ENCODE measurements at regions not wholly inside any gene's neighbourhood (a gene's known extent, or its start where the extent isn't known, plus 50 kb on each side); places are given as distances from the start of the nearest gene placed in this dataset.

DNA sequence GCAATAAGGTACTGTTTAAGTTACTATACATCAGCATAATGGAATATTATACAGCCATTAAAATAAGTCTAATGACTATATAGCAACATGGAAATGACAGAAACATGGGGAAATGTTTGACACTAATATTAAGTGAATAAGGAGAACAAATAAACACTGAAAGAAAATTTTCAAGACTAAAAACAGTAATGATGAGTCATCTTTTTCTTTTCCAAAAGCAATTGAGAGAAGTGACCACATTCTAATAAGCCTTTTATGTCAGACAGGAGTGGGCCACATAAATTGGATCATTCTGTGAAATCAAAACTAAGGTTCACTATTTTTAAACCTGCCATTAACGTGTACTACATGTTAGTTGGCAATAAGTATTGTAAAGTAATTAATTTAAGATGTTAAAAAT, 187.5 kb downstream of the AHR start:
- DNase-seq, result no peak

DNA sequence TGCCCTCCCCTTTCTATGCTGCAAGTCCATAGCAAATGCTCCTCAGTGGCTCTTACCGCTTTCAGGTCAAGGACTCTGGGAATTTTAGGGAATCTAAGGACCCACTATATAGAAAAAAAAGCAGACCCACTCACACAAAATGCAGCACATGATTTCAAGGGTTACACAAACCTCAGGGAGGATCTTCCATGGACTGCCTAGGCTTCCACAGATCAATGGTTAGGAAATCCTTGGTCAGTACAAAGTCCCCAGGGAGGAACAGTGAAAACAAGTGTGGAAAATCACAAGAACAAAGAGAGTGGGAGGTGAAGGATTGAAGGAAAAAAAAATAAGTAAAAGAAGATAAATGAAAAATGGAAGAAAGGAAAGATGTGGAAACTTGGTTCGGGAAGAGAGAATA, 188.4 kb downstream of the AHR start:
- no peak for DNase-seq

DNA sequence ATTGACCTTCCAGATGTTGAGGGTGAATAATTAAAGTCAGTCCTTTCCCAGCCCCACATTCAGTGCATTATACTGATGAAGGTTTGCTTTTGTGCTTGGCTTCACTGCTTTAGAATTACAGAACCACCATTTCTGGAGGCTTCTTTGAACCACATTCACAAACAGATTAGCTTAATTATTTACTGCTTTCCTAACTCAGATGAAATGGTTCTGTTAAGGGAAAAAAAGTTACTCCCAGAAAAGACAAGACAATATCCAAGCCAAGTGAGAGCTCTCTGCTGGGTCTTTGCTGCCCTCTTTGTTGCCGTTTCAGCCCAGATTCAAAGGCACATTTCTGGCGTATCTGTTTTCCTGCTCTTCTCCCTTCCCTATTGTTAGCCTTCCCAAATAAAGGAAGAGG, 188.9 kb downstream of the AHR start:
- DNase-seq, result no peak

DNA sequence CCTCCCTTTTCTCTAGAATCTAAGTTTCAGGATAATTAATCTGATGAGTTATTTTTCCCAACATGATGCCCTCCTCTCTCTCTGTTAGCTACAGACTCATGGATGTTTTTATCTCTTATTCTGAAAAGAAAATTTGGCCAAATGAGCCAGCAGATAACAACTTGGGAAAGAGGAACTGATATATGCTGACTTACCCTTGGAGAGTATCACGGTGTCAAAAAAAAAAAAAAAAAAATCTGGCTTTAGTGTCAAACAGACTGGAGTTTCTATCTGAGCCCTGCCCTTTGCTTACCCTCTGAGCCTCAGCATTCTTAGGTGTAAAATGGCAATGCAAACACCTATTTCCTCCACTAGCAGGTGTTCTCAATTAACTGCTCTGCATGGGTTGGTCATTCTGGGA, 190.4 kb downstream of the AHR start:
- no peak for DNase-seq

DNA sequence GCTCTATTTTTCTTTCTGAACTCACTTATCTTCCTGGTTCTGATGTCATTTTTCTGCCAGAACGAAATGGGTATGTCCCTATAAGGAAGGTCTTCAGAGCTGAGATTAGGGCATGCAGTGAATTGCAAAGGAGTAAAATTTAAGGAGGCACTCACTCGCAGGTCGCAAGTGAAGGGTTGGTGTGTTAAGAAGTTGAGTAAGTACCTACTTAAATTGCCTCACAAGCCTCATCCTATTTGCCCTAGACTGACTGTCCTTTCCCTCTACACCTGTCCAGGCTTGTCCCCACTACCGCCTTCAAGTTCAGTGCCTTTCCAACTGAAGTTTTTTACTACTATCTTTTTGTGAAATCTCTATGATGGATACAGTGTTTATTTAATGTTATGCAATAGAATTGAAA, 191.5 kb downstream of the AHR start:
- DNase-seq, result no peak

DNA sequence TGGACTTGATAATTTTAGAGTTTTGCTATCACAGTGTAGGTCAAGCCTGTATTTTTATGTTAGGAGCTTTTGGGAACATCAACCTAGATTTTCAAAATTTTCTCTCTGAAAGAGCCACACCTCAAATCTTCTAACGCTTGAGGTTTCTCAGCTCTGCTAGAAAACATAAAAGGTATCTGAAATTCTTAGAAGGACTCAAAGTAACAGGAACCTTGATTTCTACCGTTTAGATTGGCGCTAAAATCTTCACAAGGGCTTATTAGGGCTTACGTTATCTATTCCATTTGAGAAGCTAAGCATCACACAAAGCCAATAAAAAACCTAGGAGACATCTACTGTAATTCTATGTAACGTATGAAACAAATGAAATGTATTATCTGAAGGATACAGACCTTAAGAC, 192.4 kb downstream of the AHR start:
- no peak for DNase-seq

DNA sequence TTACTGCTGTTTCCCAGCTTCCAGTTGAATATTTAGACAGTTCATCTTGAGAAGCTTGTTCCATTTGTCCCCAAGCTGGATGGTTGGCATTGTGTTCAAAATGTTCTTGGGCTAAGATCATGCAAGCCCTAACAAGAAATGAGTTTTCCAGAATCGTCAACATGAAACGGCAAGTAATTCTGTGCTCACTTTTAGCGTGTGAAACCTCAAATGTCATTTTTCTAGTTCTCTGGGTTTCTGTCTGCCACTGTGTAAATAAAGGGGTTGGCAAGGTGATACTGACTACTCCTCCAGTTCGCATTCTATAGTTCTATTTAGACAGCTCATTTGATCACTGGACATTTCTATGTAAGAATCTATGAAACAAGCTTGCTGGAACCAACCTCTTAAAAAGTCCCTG, 194.0 kb downstream of the AHR start:
- no peak for DNase-seq

DNA sequence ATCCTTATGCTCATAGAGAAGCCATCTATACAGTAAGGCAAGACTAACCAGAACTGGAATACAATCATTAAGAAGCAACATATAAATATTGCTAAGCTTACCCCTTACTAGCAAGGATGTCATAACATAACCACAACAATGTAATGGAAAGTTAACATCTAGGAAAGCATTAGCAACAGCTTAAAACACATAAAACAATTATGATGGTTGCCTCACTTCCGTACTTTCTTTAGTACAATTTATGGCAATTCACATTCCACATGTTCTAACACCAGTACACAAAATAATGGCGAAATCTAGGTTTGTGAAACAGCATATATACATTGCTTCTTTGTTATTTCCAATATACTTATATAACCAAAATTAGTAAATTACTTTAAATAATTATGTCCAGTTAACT, 195.0 kb downstream of the AHR start:
- DNase-seq, result no peak

DNA sequence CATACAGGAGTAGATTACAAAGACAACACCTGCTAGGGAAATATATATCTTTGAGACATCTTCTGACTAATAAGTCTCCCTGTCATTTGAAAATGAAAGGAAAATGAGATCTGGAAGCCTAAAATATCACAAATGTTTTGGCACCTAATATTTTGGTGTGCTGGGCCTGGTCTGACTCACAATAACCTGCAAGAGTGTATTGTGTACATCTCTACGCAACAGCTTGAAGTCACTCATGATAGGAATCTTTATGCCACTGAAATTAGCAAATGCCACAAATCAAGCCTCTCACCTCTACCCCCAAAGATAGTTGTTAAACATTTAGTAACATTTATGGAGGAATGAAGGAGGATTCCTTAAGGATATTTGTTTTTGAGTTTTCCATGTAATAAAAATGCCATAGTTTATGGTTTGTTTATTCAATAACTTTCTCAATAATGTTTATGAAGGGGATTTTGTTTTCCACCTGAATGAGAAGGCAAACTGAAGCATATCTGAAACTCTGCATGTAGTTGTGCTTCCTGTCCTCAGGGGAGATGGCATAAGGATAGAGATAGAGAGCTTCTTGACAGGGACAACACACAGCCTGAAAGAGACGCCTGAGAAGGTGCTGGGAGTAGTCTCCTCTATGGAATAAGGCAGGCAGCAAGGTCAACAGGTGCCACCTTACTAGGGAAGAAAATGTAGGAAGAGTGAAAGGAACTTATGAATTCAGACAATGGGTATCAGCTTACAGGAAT, 197.4 kb downstream of the AHR start:
- no peak for DNase-seq

DNA sequence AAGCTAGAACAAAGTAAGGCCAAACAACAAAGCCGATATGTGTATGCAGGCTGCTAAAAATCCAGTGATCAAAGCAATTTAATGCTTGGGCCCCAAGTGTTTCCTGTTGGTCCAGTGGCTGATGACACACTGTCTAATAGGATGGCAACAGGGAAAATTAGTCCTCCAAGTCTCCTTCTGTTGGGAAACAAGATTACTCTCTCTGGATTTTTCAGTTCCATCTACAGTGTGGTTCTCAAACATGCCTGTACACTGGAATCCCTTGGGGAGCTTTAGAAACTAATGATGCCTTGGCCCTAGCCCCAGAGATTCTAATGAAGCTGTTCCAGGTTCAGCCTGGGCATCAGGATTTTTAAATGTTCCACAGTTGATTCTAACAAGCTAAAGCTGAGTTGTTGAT, 198.7 kb downstream of the AHR start:
- DNase-seq, result no peak

DNA sequence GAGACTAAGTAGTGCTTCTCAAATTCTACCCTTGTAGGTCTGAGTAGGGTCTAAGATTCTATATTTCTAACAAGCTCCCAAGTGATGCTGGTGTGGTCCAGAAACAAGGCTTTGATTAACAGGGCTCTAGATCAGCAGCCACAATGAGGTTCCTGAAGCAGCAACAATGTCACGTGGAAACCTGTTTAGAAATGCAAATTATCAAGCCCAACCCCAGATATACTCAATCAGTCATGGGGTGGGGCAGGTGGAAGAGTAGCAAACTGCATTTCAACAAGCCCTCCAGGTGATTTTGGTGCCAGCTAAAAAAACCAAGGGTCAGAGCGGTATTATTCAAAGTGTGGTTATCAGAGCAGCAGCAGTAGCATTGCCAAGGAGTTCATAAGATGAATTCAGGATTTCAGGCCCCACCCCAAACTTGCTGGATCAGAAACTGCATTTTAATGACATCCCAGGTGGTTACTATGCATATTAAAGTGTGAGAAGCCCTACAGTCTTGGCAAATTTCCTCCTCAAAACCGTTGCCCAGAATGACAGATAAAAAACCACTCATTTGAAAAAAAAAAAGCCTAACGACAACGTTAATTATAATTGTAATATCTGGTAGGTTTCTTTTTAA, 199.2 kb downstream of the AHR start:
- no peak for DNase-seq

DNA sequence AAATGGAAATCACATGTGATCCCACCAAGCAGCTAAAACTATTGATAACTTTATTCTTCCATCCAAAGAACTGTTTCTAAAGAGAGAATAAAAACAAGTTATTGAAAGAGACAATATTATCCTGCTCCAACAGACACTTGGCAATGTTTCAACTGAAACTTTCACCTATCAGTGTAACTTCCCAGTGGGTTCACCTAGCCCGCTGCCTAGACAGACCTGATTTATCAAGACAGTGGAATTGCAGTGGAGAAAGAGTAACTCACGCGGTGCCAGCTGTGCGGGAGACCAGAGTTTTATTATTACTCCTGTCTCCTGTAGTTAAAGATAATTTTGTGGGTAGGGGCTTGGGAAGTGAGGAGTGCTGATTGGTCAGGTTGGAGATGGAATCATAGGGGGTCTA, 199.8 kb downstream of the AHR start:
- no peak for DNase-seq

DNA sequence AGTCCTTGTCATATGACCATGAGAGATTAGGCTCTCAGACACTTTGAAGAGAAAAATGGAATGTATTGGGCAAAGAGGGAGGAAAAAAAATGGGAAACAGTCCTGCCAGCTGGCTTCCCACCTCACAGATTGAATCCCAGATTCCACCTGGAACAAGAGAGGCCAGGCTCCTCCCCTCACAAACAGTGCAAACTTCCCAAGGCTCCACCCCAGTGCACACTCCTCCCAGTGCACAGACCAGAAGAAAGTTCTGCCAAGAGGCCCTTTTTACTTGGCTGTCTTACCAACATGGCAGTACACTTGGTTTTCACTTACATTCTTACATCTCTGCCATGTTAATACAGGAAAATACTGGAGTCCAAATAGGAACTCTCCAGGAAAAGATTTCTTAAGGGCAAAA, 202.3 kb downstream of the AHR start:
- DNase-seq, result no peak

DNA sequence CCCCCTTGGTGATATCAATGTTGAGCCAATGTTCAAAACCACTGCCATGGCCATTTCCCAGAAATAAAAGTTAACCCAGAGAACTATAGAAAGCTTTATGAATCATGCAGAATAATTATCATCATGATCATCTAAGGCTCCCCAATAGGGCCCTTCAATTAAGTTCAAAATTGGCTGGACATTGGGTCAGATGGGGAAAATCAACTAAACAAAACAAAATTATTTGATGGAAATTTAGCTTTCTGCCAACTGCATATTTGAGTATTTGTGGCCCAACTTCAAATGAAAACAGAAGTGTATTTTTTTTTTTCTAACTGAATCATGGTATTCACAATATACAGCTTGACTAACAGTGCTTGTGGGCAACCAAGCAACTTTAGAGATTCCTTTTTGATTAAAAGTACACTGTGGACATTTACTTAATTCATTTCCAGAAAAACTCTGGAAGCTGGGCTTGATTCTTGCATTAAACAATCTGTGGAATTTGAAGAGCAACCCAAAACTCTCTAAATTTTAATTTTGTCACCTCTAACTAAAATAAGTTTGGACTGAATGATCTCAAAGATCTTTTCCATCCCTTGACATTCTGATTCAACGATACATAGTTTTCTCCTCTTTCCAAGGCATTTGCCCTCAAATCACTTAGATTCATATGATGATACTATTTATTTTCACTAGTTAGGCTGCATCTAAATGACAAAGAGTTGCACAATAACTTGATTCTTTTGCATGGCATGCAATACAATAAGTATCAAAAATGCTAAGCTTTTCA, 203.2 kb downstream of the AHR start:
- DNase-seq, result no peak

DNA sequence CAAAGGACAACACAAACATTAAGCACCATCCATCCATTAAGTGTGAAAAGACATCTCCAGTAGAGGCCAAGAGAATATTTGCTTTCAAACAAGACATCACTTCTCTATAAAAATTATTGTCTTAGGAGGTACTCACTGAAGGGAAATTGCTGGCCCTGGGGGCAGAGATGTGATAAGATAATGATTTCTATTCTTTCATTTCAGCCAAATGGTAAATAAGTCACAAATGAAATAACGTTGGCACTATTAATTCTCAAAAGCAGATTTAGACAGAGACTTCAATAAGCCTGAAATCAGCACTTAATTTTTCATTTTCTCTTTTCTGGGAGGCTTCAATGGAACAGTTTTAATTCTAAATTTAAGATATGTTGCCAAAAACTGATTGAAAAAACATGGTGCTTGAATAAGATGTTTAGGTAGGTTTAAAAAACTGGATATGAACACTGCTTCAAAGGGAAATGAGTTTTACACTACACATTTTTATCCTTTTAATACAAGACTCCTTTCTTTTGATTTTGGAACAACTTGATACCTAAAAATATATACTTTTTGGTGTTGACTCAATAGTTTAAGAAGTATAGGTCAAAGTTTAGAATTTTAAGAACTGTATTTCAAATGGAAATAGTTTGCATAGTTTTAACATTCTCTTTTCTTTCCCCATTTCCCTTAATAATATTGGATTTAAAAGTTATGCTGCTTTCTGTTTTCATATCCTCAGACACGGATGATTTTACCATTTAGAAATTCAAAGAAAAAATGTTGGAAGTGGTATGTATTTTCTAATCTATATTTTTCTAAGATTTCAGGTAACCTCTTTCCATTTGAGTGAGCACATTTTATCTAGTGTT, 204.0 kb downstream of the AHR start:
- no peak for DNase-seq

DNA sequence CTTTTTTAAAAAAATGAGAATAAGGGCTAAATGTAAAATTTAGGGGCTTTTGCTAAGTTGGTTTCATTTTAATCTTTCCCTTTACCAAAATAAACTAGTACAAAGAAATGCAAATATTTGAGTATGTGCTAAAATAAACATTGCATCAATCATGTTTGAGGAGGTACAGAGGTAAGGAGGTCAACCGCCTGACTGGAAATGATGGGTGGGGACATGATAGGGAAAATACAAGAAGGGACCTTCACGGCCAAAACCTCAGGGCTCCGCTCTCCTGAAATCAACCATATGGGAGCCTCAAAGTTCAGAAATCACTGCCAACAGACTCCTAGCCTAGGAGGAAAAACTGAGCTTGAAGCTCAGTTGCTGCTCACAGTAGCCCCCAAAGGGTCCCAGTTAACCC, 207.6 kb downstream of the AHR start:
- no peak for DNase-seq

DNA sequence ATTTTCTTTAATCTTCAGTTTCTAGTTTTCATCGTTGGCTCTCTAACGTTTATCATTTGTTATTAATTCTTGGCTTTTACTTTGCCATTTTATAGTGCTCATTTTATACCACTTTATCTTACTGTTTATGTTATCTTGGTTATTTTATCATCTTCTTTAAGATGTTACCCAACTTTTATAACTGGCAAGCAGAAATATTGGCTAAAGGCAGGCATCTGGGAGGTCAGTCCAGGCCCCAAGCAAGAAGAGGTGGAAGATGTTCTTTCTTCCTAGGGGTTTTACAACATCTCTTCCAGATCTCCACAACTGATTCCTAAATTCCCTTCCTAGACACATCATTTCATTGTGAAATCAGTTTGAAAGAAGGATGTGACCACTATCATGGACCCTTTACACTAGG, 208.1 kb downstream of the AHR start:
- no peak for DNase-seq

DNA sequence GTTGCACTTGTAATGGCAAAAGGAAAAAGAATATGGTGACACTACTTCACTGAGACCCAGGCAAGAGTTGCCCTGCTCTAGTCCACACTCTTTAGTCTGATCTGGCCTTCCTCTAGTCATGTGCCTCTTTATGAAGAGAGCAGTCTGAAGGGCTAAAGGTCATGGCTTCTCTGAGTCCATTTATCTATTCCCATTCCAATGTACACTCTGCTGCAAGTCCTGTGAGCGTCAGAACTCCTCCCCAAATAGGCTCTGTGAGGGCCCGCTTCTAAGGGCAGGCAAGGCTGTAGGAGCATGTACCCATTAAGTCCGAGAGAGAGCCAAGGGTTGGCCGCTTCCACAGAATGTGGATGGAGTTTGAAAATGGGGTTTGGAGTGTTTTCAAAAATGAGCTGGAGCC, 209.3 kb downstream of the AHR start:
- DNase-seq, result no peak

DNA sequence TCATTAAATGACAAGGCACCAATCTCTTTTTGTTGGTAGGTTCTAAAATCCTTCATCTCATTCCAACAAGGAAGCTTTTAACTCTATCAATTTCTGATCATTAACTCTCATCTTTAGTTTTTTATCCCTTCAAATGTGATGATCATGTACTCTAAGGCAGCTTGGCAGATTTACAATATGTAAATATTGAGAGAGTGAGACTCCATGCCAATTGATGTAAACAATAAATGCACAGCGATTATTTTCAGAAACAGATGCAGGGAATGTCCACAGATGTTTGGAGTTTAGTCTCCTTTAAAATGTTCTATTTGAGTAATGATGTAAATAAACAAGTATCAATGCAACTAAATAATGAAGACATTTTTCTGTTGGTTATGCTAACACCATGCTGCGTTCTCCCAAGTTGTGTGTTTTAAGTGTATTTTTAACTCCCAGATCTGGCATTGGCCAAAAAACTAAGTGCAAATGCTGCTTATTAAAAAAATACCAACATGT, 213.8 kb downstream of the AHR start:
- no peak for DNase-seq

DNA sequence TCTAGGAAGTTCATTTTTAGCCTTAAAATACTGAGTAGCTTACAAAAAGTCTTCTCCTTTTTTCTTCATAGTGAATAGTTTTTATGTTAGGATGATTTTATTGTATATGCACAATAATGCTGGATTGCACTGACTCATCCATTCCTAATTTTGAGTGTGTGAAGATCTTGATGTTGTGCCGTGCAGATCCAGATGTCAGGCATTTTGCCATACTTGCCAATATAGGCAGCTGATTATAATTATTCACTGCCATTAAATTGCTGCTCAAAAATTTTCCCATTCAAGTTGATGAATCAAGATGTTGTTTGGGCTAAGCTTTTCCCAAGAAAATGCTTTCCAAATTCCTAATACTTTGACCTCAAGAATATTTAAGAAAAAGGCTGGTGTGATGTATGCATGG, 218.3 kb downstream of the AHR start:
- DNase-seq, result no peak

DNA sequence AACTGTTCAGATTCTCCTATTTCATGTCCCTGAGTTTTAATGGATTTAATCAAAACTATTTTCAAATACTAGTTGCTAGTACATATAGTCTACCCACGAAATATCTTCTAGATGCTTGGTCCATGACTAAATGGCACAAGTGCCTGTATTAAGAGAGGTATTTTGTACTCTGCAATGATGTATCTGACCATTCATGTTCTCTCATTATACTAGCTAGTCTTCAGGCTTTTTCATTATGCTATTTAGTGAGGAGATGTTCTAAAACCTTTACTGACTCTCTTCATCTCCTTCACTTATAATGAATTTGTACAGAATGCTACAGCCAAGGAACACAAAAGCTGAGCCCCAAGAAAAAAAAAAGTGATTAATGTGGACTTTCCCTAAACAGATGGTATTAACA, 222.5 kb downstream of the AHR start:
- no peak for DNase-seq

DNA sequence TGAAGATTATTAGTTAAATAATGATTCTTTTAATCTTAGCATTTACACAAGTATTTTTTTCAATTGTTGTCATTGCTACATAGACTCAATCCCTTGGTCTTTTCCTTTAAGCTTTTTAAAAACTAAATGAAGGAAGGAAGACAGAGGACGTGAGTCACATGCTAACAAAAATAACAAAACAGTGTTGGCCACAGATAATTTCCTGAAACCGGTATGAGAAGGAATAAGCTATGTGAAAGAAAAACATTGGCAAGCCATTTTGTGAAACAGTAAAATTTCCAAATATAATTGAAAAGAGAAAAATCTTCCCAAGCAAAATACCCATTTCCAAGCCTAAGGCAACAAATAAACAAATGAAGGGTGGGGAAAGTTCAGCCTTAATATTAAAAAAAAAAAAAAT, 223.0 kb downstream of the AHR start:
- no peak for DNase-seq

All from activated CD4-positive, alpha-beta T cell treated with anti-CD3 and anti-CD28 coated beads for 4 hours (primary cell).